Hippocampal formation (tissue), 2 donors: ENCODE measurements at regions not wholly inside any gene's neighbourhood (a gene's known extent, or its start where the extent isn't known, plus 50 kb on each side); places are given as distances from the start of the nearest gene placed in this dataset.

Experiments used
- DNase-seq, 2 donors: peaks; one replicate each; lab custom pipeline; 2025; lab: John Stamatoyannopoulos, UW

DNA sequence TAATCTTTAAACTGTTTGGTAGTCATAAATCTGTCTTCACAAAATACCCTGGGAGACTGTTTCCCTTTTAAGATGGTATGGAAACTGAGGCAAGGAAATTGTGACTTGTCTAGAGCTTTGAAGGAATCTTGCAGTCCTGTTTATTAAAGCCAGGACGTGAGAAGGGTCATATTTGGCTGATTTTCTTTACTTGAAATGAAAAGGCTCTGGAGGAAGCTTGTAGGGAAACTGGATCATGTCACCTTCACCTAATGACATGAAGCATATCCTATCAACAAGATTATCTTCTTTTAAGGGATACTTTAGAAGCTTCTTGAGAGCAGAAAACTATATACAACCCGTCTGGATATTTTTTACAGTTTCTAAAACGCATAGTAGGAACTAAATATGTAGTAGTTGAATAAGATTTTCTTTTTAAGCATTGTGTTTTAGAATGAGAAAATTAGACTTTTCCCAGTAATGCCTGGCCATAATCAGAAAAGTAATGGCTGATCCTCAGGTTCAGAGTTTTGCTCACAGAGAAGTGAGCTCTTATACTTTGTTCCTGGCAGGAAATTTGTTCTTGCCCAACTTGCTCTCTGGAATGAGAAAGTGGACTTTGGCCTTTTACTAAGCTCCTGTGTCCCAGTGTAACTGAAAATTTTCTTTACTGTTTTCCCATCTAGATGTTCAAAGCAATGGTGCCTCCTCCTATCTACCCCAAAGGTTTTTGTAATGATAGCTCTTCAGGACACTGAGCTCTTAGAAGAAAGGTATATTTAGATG lies 136.8 kb upstream of the AFF2 start:
- no peak for DNase-seq

DNA sequence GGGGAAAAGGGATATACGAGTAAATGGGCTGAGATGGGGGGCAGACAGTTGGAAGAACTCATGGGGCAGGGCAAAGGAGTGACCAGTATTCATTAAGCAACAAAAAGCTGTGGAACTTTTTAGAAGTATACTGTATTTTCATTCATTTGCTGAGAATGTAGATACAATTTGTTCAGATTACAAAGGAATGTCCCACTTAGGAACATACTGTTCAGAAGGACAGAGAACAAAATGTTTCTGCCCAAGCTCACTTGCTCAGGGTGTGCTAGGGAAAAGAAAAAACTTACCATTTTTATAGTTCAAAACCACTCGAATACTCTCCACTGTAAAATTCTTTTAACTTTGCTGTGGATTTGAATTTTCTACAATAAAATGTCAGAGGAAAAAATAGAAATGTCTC lies 135.2 kb upstream of the AFF2 start:
- no peak for DNase-seq

- no peak for DNase-seq
Measured at GRCh38 chrX:148371291-148371690, 129.1 kb upstream of the AFF2 start.

- DNase-seq = no peak
Measured at GRCh38 chrX:148372925-148373324, 127.5 kb upstream of the AFF2 start.

DNA sequence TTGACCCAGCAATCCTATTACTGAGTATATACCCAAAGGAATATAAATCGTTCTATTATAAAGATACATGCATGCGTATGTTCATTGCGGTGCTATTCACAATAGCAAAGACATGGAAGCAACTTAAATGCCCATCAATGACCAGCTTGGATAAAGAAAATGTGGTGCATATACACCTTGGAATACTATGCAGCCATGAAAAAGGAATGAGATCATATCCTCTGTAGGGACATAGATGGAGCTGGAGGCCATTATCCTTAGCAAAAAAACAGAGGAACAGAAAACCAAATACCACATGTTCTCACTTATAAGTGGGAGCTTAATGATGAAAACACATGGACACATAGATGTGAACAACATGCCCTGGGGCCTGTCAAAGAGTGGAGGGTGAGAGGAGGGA lies 124.1 kb upstream of the AFF2 start:
- no peak for DNase-seq

DNA sequence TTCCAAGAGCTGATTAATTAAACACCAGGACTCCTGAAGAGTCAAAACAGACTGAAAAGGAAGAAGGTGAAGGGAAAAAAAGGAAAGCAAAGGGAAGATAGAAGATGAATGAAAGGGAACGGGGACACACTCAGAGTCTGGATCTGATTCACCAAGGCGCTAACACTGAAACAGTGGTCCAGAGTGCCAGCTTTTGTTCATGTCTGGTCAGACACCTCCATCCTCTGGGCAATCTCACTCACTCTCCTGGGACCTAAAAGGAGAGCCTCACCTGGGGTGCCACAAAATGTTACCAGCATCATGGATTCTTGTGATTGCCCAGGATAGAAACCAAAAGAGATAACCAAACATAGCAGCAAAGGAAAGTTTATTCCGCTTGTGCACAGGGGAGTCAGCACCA lies 120.3 kb upstream of the AFF2 start:
- DNase-seq = no peak

DNA sequence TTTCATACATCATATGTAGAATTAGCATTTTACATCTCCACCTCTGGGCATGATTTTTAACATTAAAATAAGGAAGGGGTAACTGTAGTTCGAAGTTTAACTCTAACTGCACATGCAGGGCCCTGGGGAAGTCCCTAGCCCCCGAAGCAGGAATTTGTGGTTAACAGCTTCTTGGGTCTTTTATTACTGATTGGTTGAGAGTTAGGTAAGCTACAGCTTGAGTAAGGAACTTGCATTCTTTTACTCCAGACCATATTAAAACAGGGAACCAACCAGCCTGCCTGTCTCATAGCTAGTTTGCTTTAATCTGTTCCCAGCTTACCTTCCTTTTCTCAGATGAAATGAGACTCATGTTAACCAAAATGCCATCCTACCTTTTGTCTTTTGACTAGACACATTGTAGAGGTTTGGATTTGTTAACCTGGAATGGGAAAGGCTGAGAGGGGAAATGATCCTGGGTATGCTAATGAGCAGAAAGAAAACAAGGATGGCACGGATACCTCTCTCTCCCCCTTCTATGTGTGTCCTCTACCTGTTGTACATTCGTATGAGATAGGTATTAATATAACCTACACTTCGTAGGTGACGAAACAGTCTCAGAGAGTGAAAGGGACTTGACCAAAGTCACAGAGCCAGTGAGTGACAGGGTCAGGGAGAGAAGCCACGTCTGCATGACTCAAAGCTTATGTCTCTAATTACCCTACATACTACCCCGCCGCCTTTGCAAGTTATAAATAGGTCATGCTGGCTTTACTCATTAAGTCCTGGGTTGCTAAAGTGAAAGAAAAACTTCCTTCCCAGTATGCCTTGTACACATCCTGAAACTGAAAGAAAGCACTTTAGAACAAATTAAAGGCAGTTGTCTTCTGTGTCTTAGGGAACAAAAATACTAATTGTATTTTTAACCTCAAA lies 119.5 kb upstream of the AFF2 start:
- no peak for DNase-seq

- DNase-seq = no peak
Measured at GRCh38 chrX:148381603-148382002, 118.8 kb upstream of the AFF2 start.

DNA sequence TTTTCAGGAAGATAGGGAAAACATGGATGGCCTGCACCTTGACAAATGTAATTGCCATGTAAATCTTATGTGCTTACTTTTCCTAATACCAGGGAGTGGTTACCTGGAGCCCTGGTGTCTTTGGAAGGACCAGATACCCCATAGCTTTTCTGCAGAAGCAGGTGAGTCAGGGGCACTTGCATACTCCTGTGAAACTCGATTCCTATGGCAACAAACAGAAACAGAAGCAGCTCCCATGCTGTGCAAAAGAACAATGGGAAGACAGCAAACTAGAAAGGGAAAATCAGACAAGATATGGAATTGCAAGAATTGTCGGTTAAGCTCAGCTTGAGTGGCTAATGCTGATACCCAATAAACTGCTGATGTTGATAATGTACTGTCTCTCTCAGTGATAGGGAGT lies 117.4 kb upstream of the AFF2 start:
- DNase-seq = no peak

- DNase-seq = no peak
Measured at GRCh38 chrX:148385471-148385870, 114.9 kb upstream of the AFF2 start.

- DNase-seq = no peak
Measured at GRCh38 chrX:148389629-148390028, 110.8 kb upstream of the AFF2 start.

DNA sequence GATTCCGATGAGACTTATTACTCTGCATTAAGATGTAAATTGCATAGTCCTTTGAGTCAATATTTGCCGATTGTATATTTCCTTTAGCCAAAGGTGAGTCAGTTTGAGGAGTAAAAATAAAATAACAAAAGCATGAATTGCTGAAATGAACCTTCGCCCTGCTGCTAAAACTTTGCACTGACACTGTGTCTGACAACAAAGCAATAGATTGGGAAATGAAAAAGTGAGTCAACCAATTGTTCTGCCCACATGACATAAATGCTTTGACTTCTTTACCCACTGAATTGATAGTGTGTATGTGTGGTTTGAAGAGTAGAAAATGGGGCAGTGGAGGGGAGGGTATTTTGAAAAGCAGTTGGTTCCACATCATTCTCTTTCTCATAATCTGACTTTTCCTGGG lies 88.4 kb upstream of the AFF2 start:
- no peak for DNase-seq

DNA sequence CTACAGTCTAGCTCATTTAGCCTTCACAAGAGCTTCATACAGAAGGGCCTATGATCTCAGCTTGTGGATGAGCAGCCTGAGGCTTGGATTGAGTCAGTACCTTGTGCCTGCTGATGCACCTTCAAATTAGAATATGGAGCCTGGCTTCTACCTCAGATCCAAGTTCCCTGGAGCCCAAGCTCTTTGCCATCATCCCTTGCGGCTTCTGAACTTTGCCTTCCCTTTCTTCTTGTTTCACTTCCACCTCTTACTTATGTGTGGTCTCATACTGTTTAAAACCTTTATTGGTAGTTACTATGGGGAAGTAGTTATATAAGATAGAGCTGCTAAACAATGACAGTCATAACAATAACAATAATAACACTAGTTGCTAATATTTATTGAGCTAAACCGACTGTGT lies 84.3 kb upstream of the AFF2 start:
- DNase-seq = no peak

DNA sequence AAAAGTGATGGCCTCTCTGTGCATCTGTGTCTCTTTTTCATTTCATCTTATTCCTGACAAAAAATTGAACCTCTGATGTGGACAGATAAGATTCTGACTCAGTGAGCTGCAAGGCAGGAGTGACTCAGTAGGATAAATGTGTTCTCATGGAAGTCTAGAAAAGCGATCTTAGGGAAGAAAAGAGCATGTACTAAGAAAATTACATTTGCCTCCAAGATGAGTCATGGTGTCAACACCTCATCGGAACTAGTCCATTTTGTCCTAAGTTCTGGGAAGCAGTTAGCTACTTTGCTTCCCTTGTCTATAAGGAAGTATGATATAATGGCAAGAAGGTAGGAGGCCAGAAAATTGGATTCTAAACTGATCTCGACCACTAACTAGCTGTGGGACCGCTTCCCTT lies 83.5 kb upstream of the AFF2 start:
- DNase-seq = no peak

GRCh38 chrX:148417934-148418333 lies 82.5 kb upstream of the AFF2 start:
- DNase-seq = no peak

DNA sequence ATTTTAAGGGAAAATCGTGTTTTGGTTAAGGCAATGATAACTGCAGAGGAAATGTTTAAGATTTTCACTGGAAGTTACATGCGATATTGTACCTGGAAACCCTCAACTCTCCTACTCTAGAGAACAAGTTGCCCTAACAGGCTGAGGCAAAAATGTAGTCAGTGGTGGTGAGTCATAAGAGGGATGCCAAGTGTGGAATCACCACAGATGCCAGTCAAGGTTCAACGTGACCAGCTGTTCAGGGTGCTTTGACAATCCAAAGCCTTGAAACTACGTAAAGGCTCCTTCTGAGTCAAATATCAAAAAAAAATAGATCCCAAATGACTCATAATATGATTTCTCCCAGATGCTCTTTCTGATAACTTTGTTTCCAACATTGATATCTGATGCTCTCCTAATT lies 77.9 kb upstream of the AFF2 start:
- no peak for DNase-seq

DNA sequence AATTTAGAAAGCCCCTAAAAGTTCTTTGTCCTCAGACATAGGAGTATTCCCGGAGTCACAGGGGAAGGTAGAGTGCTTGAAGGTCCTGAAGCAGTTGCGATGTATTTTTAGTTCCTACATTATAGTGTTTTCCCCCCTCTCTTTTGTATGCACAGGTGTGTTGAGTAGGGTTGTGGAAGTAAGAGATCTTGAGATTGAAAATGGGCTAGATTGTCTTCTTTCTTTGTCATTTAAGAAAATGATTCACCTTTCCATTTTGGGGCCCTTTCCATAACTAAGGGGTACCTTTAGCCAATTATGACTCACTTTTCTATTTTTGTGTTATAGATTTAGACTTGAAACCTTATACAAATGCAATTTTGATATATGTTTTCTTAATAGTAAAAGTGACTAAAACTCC lies 75.8 kb upstream of the AFF2 start:
- DNase-seq = no peak

DNA sequence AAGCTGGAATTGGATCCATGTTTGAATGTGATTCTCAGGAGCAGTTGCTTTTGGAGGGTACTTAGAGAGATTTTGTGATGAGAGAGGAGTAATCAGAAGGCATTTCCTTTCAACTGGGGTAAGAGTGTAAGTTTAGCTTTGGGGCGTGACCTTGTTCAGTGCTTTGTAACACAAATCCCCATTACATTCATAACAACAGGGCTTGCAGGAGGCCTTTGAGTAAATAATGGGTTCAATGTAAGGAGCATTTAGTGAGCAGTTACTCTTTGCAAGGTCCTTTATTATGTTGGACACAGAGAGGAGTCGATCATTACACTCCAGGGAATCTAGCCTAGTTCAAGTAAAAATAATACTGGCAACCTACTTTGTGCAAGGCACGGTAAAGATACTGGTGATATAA lies 74.0 kb upstream of the AFF2 start:
- no peak for DNase-seq

- no peak for DNase-seq
Measured at GRCh38 chrX:148441387-148441786, 59.0 kb upstream of the AFF2 start.

- DNase-seq = no peak
Measured at GRCh38 chrX:148443216-148443615, 57.2 kb upstream of the AFF2 start.

GRCh38 chrX:148448686-148449085 lies 51.7 kb upstream of the AFF2 start:
- DNase-seq = no peak
